ENCODE measurements at regions not wholly inside any gene's neighbourhood (a gene's known extent, or its start where the extent isn't known, plus 50 kb on each side); places are given as distances from the start of the nearest gene placed in this dataset.

DNA sequence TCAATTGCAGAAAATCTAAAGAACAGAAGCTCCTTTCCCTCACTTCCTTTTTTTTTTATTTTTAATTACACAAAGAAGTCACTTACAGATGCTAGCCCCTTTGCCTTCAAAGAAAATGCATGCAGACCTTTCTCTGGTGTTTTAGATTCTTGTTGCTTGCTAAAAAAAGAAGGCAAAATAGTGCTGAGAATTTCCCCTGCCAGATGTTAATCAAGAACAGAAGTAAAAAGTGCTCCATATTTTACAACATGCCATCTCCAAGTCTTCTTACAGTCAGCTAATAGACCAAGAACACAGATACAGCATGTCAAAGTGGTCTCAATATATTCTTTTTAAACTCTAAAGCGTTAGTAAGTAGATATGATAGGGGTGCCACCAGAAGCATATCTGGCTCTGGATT lies 142.8 kb upstream of the RGMB start:
- peaks cover 3% of the 10 kb centered on the region for H3K27me3 ChIP-seq (replicated peaks; ENCODE audit: insufficient read depth, low read depth, low read length, poor library complexity)
- no peaks in the 10 kb centered on the region for H3K4me1 ChIP-seq (ENCODE audit: insufficient read depth, low read length, poor library complexity, severe bottlenecking)
- no TSS peak for BruUV-seq (replicated peaks)
- TF ChIP-seq, protein P1, sequence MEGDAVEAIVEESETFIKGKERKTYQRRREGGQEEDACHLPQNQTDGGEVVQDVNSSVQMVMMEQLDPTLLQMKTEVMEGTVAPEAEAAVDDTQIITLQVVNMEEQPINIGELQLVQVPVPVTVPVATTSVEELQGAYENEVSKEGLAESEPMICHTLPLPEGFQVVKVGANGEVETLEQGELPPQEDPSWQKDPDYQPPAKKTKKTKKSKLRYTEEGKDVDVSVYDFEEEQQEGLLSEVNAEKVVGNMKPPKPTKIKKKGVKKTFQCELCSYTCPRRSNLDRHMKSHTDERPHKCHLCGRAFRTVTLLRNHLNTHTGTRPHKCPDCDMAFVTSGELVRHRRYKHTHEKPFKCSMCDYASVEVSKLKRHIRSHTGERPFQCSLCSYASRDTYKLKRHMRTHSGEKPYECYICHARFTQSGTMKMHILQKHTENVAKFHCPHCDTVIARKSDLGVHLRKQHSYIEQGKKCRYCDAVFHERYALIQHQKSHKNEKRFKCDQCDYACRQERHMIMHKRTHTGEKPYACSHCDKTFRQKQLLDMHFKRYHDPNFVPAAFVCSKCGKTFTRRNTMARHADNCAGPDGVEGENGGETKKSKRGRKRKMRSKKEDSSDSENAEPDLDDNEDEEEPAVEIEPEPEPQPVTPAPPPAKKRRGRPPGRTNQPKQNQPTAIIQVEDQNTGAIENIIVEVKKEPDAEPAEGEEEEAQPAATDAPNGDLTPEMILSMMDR (conservative IDR thresholded peaks at IDR 0.05; ENCODE audit: low read depth, low read length), result no peak
- no peaks in the 10 kb centered on the region for H3K36me3 ChIP-seq (ENCODE audit: insufficient read depth, low read length, poor library complexity, severe bottlenecking)
- ChIA-PET POLR2A (ENCODE audit: low non-redundant PET) (no interaction called here), CTCF (no interaction called here)
- H3K27ac ChIP-seq (ENCODE audit: low read depth, low read length, poor library complexity, severe bottlenecking), result no peak overlapping the region
- no peak overlapping the region for H3K4me3 ChIP-seq (ENCODE audit: low read depth, low read length, poor library complexity, severe bottlenecking)
- intact Hi-C loops (cut with micrococcal nuclease; ENCODE audit: unreplicated experiment), result no loop called here
- no peak for DNase-seq (ENCODE audit: low spot score)
- no peaks in the 10 kb centered on the region for H3K9me3 ChIP-seq (ENCODE audit: low read depth, low read length, poor library complexity, severe bottlenecking)

DNA sequence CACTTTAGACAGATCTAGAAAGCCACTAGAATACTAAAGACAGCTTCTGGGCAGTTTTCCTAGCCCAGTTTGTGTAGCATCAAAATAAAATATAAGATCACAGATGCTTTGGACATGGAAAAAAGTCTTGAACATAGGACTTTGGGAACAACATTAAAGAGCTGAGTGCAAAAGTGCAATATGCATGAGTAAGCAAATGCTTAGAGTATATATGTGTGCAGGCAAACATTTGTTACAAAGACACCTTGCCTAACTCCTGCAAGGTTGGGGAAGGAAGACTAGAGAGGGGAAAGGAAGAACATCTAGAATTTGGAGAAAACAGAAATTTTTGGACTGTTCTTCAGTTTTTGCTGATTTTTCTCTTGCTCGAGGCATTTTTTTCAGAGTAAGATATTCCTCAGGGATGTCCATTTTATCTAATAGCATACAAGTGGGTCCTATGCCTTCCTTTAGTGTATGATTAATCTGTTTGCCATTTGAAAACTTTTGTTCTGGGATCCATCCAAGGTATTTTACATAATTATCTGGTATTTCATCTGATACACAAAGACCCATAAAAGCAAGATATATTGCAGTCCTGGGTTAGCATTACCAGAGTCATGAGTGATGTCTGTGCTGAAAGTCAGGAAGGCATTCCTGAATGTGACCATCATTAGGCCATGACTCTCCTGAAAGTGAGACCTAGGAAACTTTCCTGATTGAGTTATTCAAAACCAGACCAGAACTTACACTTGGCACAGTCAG lies 142.0 kb upstream of the RGMB start:
- H3K4me3 ChIP-seq (ENCODE audit: low read depth, low read length, poor library complexity, severe bottlenecking), result no peak overlapping the region
- no peak for TF ChIP-seq EZH2 (IDR thresholded peaks at IDR 0.05; ENCODE audit: borderline replicate concordance, low read depth, low read length, poor library complexity, severe bottlenecking)
- TF ChIP-seq, protein P1 (conservative IDR thresholded peaks at IDR 0.05; ENCODE audit: low read depth, low read length), result no peak
- ChIA-PET POLR2A (ENCODE audit: low non-redundant PET) (no interaction called here), CTCF (no interaction called here)
- no peaks in the 10 kb centered on the region for H3K4me1 ChIP-seq (ENCODE audit: insufficient read depth, low read length, poor library complexity, severe bottlenecking)
- no peak overlapping the region for H3K27ac ChIP-seq (ENCODE audit: low read depth, low read length, poor library complexity, severe bottlenecking)
- peaks cover 3% of the 10 kb centered on the region for H3K27me3 ChIP-seq (replicated peaks; ENCODE audit: insufficient read depth, low read depth, low read length, poor library complexity)
- intact Hi-C loops (cut with micrococcal nuclease; ENCODE audit: unreplicated experiment), result no loop called here
- no TSS peak for BruUV-seq (replicated peaks)
- H3K9me3 ChIP-seq (ENCODE audit: low read depth, low read length, poor library complexity, severe bottlenecking), result no peaks in the 10 kb centered on the region
- H3K36me3 ChIP-seq (ENCODE audit: insufficient read depth, low read length, poor library complexity, severe bottlenecking), result no peaks in the 10 kb centered on the region
- no peak for DNase-seq (ENCODE audit: low spot score)

DNA sequence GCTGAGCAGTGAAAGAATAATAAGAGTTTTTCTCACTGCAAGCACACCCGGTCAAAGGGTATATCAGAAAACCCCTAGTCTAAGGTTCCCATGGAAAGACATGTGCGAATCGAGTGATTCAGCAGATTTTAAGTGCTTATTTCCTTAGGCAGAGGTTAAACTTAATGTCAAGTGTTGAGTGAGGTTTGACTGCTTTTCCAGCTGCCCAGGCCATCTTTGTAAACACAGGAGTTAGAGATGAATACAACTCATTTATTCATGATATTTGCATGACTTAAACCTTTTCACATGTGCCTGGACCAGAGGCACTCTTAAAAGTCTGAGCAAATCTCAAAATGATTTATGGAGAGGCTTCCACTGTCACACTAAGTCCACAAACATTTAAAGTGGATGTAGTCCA lies 137.8 kb upstream of the RGMB start:
- Histone ChIP-seq H3K36me3 (ENCODE audit: insufficient read depth, low read length, poor library complexity, severe bottlenecking) (no peaks in the 10 kb centered on the region), H3K27me3 (replicated peaks; ENCODE audit: insufficient read depth, low read depth, low read length, poor library complexity) (peaks cover 14% of the 10 kb centered on the region), H3K4me1 (ENCODE audit: insufficient read depth, low read length, poor library complexity, severe bottlenecking) (no peaks in the 10 kb centered on the region), H3K4me3 (ENCODE audit: low read depth, low read length, poor library complexity, severe bottlenecking) (no peak overlapping the region), H3K9me3 (ENCODE audit: low read depth, low read length, poor library complexity, severe bottlenecking) (no peaks in the 10 kb centered on the region), H3K27ac (ENCODE audit: low read depth, low read length, poor library complexity, severe bottlenecking) (no peak overlapping the region)
- BruUV-seq (replicated peaks), result no TSS peak
- no peak for DNase-seq (ENCODE audit: low spot score)
- ChIA-PET CTCF (no interaction called here), POLR2A (ENCODE audit: low non-redundant PET) (no interaction called here)
- intact Hi-C loops (cut with micrococcal nuclease; ENCODE audit: unreplicated experiment), result no loop called here
- TF ChIP-seq, protein P1 (conservative IDR thresholded peaks at IDR 0.05; ENCODE audit: low read depth, low read length), result no peak
- no peak for TF ChIP-seq EZH2 (IDR thresholded peaks at IDR 0.05; ENCODE audit: borderline replicate concordance, low read depth, low read length, poor library complexity, severe bottlenecking)
